Panc1 (cell line): ENCODE measurements at regions not wholly inside any gene's neighbourhood (a gene's known extent, or its start where the extent isn't known, plus 50 kb on each side); places are given as distances from the start of the nearest gene placed in this dataset.
"Not testable (repeated sequence)": the region's sequence is repeated elsewhere in the genome, so short reads cannot be mapped to it uniquely, and the experiment has no call there.

ENCODE experiments used
- ATAC-seq: fragments of 200-7000 bp; cut with Tn5 transposase; 2 replicates; pipeline ENCODE4 v1.9.1; 2020; ENCODE audit warnings: mild to moderate bottlenecking, moderate library complexity
- BruUV-seq: library from RNA; stranded (reverse); fragments of 400-500 nt; replicated peaks from 2 replicates; lab custom pipeline; 2021; lab: Mats Ljungman, UMichigan
- CTCF ChIA-PET: fragments of 300-600 bp; sonication (Branson Sonifier 250); formaldehyde crosslinking; loops from one replicate; lab custom pipeline; 2022; ENCODE audit warnings: antibody characterized with exemption; lab: Charles Lee
- POLR2A ChIA-PET: fragments of 300-600 bp; sonication (Branson Sonifier 250); formaldehyde crosslinking; loops from one replicate; lab custom pipeline; 2022; ENCODE audit warnings: antibody characterized with exemption; lab: Charles Lee
- DNase-seq: peaks from one replicate; pipeline ENCODE4 v3.0.0-alpha.2; 2010; ENCODE audit warnings: low read depth, low spot score
- H3K27ac ChIP-seq: 2 replicates; pipeline ENCODE4 v1.5.1; 2011; ENCODE audit warnings: mild to moderate bottlenecking, low read length, inconsistent platforms
- H3K27me3 ChIP-seq: fragments of 200-500 bp; sonication (Bioruptor generic); 2 replicates; pipeline ENCODE4 v1.6.0; 2014; ENCODE audit warnings: low read length, inconsistent platforms; ENCODE audit not compliant: control insufficient read depth, insufficient read depth
- H3K36me3 ChIP-seq: fragments of 200-500 bp; sonication (Bioruptor generic); 2 replicates; pipeline ENCODE4 v1.5.1; 2014; ENCODE audit warnings: inconsistent platforms, mild to moderate bottlenecking, low read length, moderate library complexity; ENCODE audit not compliant: control insufficient read depth, insufficient read depth
- H3K4me1 ChIP-seq: 2 replicates; pipeline ENCODE4 v1.5.1; 2011; ENCODE audit warnings: inconsistent platforms, mild to moderate bottlenecking, low read length, moderate library complexity; ENCODE audit not compliant: control insufficient read depth, insufficient read depth
- H3K4me3 ChIP-seq, 2 experiments: 2 replicates each; pipeline ENCODE4 v1.5.1; 2011 to 2012; ENCODE audit warnings: low read depth in 2 of 2, low read length in 2 of 2, mild to moderate bottlenecking in 2 of 2, inconsistent platforms in 1 of 2, moderate library complexity in 1 of 2
- H3K9me3 ChIP-seq: fragments of 200-500 bp; sonication (Bioruptor generic); 2 replicates; pipeline ENCODE4 v1.5.1; 2014; ENCODE audit warnings: low read depth, mild to moderate bottlenecking, inconsistent platforms, low read length, moderate library complexity; ENCODE audit not compliant: control insufficient read depth, insufficient read depth
- POLR2AphosphoS5 ChIP-seq: IDR thresholded peaks from 2 replicates; pipeline ENCODE4 v1.6.1; 2012; ENCODE audit warnings: mild to moderate bottlenecking, low read depth, low read length, moderate library complexity
- SIN3A ChIP-seq: IDR thresholded peaks from 2 replicates; pipeline ENCODE4 v1.6.1; 2012; ENCODE audit warnings: low read depth, mild to moderate bottlenecking, low read length, moderate library complexity, borderline replicate concordance; ENCODE audit not compliant: insufficient read depth
- TCF7L2 ChIP-seq: IDR thresholded peaks from 2 replicates; pipeline ENCODE4 v1.6.1; 2011; ENCODE audit warnings: mild to moderate bottlenecking, low read depth, low read length, inconsistent platforms
- in situ Hi-C: cut with HindIII; loops from 2 replicates; pipeline ENCODE4 v1.10.0; 2016; ENCODE audit warnings: low sequenced_read_pairs, low pct_unique_long_range_greater_than_20kb
- intact Hi-C: fragments of 100-400 bp; cut with micrococcal nuclease; formaldehyde crosslinking; loops from one replicate; pipeline ENCODE4 v1.10.0; 2022; ENCODE audit not compliant: unreplicated experiment
- TF ChIP-seq, protein P1 (sequence below), 2 experiments: IDR thresholded peaks; 2 replicates each; pipeline ENCODE4 v1.6.1; 2011 to 2012; ENCODE audit warnings: low read depth in 2 of 2, control low read depth in 1 of 2, low read length in 1 of 2, mild to moderate bottlenecking in 1 of 2, moderate library complexity in 1 of 2; ENCODE audit not compliant: insufficient read depth in 1 of 2
- TF ChIP-seq, protein P2 (sequence below): fragments of 450-650 bp; IDR thresholded peaks from 2 replicates; pipeline ENCODE4 v1.5.1; 2017; ENCODE audit warnings: mild to moderate bottlenecking

DNA sequence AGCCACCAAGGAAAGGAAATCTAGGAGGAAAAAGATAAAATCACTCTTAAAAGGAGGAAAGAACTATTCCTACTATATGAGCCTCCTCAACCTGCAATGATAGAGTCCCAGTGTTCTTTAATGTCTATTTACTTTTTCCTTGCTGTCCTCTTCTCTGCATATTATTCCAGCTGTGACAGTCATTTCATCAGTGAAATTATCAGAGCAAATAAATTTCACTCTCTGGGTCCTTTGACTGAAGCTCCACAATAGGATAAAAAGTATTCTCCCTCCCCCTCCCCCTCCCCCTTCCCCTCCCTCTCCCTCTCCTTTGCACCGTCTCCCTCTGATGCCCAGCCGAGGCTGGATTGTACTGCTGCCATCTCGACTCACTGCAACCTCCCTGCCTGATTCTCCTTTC is 107.5 kb upstream of the DPT start:
- POLR2A ChIA-PET = no interaction called here
- Histone ChIP-seq H3K27me3 (no peaks in the 10 kb centered on the region), H3K4me3 (no peak overlapping the region), H3K36me3 (no peaks in the 10 kb centered on the region), H3K4me1 (no peaks in the 10 kb centered on the region), H3K27ac (no peak overlapping the region), H3K9me3 (no peaks in the 10 kb centered on the region)
- intact Hi-C loops = no loop called here
- CTCF ChIA-PET = no interaction called here
- DNase-seq = no peak
- in situ Hi-C loops = no loop called here
- no TSS peak for BruUV-seq
- no peak for ATAC-seq
- TF ChIP-seq SIN3A (no peak), POLR2AphosphoS5 (no peak), TCF7L2 (no peak)
- TF ChIP-seq, protein P1, sequence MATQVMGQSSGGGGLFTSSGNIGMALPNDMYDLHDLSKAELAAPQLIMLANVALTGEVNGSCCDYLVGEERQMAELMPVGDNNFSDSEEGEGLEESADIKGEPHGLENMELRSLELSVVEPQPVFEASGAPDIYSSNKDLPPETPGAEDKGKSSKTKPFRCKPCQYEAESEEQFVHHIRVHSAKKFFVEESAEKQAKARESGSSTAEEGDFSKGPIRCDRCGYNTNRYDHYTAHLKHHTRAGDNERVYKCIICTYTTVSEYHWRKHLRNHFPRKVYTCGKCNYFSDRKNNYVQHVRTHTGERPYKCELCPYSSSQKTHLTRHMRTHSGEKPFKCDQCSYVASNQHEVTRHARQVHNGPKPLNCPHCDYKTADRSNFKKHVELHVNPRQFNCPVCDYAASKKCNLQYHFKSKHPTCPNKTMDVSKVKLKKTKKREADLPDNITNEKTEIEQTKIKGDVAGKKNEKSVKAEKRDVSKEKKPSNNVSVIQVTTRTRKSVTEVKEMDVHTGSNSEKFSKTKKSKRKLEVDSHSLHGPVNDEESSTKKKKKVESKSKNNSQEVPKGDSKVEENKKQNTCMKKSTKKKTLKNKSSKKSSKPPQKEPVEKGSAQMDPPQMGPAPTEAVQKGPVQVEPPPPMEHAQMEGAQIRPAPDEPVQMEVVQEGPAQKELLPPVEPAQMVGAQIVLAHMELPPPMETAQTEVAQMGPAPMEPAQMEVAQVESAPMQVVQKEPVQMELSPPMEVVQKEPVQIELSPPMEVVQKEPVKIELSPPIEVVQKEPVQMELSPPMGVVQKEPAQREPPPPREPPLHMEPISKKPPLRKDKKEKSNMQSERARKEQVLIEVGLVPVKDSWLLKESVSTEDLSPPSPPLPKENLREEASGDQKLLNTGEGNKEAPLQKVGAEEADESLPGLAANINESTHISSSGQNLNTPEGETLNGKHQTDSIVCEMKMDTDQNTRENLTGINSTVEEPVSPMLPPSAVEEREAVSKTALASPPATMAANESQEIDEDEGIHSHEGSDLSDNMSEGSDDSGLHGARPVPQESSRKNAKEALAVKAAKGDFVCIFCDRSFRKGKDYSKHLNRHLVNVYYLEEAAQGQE (IDR thresholded peaks at IDR 0.05; ENCODE audit: insufficient read depth in 1 of 2, low read depth in 2 of 2, low read length in 1 of 2) = no peak
- TF ChIP-seq, protein P2, sequence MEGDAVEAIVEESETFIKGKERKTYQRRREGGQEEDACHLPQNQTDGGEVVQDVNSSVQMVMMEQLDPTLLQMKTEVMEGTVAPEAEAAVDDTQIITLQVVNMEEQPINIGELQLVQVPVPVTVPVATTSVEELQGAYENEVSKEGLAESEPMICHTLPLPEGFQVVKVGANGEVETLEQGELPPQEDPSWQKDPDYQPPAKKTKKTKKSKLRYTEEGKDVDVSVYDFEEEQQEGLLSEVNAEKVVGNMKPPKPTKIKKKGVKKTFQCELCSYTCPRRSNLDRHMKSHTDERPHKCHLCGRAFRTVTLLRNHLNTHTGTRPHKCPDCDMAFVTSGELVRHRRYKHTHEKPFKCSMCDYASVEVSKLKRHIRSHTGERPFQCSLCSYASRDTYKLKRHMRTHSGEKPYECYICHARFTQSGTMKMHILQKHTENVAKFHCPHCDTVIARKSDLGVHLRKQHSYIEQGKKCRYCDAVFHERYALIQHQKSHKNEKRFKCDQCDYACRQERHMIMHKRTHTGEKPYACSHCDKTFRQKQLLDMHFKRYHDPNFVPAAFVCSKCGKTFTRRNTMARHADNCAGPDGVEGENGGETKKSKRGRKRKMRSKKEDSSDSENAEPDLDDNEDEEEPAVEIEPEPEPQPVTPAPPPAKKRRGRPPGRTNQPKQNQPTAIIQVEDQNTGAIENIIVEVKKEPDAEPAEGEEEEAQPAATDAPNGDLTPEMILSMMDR = no peak

DNA sequence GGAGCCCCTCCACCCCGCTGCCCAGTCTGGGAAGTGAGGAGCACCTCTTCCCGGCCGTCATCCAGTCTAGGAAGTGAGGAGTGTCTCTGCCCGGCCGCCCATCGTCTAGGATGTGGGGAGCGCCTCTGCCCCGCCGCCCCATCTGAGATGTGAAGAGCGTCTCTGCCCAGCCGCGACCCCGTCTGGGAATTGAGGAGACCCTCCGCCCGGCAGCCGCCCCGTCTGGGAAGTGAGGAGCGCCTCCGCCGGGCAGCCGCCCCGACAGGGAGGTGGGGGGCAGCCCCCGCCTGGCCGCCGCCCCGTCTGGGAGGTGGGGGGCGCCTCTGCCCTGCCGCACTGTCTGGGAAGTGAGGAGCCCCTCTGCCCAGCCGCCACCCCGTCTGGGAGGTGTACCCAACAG is 108.2 kb upstream of the DPT start:
- H3K36me3 ChIP-seq, H3K27me3 ChIP-seq, DNase-seq, POLR2A ChIA-PET, H3K4me3 ChIP-seq, CTCF ChIA-PET, H3K9me3 ChIP-seq, H3K27ac ChIP-seq, BruUV-seq, ATAC-seq, intact Hi-C loops, in situ Hi-C loops, H3K4me1 ChIP-seq: not testable (repeated sequence)

DNA sequence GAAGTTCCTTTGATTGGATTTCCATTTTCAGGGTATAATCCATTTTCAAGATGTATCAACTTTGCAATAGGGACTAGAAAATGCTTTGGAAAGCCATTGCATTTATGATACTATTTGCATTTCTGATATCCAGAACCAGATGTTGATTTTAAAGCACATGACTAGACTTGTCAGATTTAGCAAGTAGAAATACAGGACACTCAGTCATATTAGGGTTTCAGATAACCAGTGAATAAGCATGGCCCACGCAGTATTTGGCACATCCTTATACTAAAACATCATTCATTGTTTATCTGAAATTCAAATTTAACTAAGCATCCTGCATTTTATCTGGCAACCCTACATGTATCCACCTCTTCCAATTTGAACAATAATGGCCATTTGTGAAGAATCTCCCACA is 113.3 kb upstream of the DPT start:
- BruUV-seq = no TSS peak
- intact Hi-C loops (no loop called here), in situ Hi-C loops (no loop called here)
- no peak for TF ChIP-seq SIN3A
- TF ChIP-seq, protein P2 = no peak
- no peak for TF ChIP-seq POLR2AphosphoS5
- TF ChIP-seq TCF7L2 = no peak
- ChIA-PET POLR2A (no interaction called here), CTCF (no interaction called here)
- DNase-seq = no peak
- H3K27me3 ChIP-seq = no peaks in the 10 kb centered on the region
- H3K9me3 ChIP-seq = no peaks in the 10 kb centered on the region
- H3K36me3 ChIP-seq = no peaks in the 10 kb centered on the region
- H3K4me1 ChIP-seq = no peaks in the 10 kb centered on the region
- ATAC-seq = no peak
- H3K27ac ChIP-seq = no peak overlapping the region
- H3K4me3 ChIP-seq = no peak overlapping the region
